OCI-LY7 (cell line): ENCODE measurements at regions not wholly inside any gene's neighbourhood (a gene's known extent, or its start where the extent isn't known, plus 50 kb on each side); places are given as distances from the start of the nearest gene placed in this dataset.

Experiments used
- BruUV-seq: library from RNA; stranded (reverse); fragments of 400-500 nt; replicated peaks from 2 replicates; lab custom pipeline; 2021; lab: Mats Ljungman, UMichigan
- CTCF ChIA-PET: fragments of 300-600 bp; sonication (Branson Sonifier 250); formaldehyde crosslinking; loops from one replicate; lab custom pipeline; 2022; ENCODE audit warnings: antibody characterized with exemption; ENCODE audit not compliant: unreplicated experiment; lab: Charles Lee
- POLR2A ChIA-PET: fragments of 300-600 bp; sonication (Branson Sonifier 250); formaldehyde crosslinking; loops from one replicate; lab custom pipeline; 2022; ENCODE audit warnings: antibody characterized with exemption; lab: Charles Lee
- DNase-seq: peaks from one replicate; pipeline ENCODE4 v3.0.0-alpha.2; 2015; ENCODE audit warnings: low spot score
- H2AFZ ChIP-seq: fragments of 200-600 bp; sonication (generic), shearing (Covaris generic); 2 replicates; pipeline ENCODE4 v1.6.1; 2014; ENCODE audit warnings: mild to moderate bottlenecking, antibody characterized with exemption, low read length, moderate library complexity
- H3K27ac ChIP-seq: fragments of 200-600 bp; sonication (generic); 2 replicates; pipeline ENCODE4 v1.5.1; 2014; ENCODE audit warnings: mixed run types, low read depth, mild to moderate bottlenecking, moderate library complexity, low read length, inconsistent platforms; ENCODE audit not compliant: poor library complexity, severe bottlenecking
- H3K36me3 ChIP-seq: fragments of 200-600 bp; sonication (generic); 2 replicates; pipeline ENCODE4 v1.6.1; 2014; ENCODE audit warnings: mild to moderate bottlenecking, antibody characterized with exemption, low read length, moderate library complexity, mixed read lengths; ENCODE audit not compliant: insufficient read depth
- H3K4me1 ChIP-seq: fragments of 200-600 bp; sonication (generic); 2 replicates; pipeline ENCODE4 v1.5.1; 2014; ENCODE audit warnings: mild to moderate bottlenecking, low read length; ENCODE audit not compliant: insufficient read depth, poor library complexity, severe bottlenecking
- H3K4me2 ChIP-seq: fragments of 200-600 bp; sonication (generic); 2 replicates; pipeline ENCODE4 v1.6.1; 2014; ENCODE audit warnings: mild to moderate bottlenecking, low read length
- H3K4me3 ChIP-seq: fragments of 200-600 bp; sonication (generic); 2 replicates; pipeline ENCODE4 v1.5.1; 2014; ENCODE audit warnings: mild to moderate bottlenecking, low read depth, low read length; ENCODE audit not compliant: poor library complexity, severe bottlenecking
- H3K79me2 ChIP-seq: fragments of 200-600 bp; sonication (generic); 2 replicates; pipeline ENCODE4 v1.6.1; 2016; ENCODE audit warnings: low read depth, mild to moderate bottlenecking, low read length, moderate library complexity, mixed read lengths; ENCODE audit not compliant: insufficient read depth
- H3K9me2 ChIP-seq: fragments of 200-600 bp; sonication (generic); 2 replicates; pipeline ENCODE4 v1.6.1; 2016; ENCODE audit warnings: mild to moderate bottlenecking, low read length, mixed read lengths; ENCODE audit not compliant: insufficient read depth
- H3K9me3 ChIP-seq: fragments of 200-600 bp; sonication (generic); 2 replicates; pipeline ENCODE4 v1.6.1; 2014; ENCODE audit warnings: mild to moderate bottlenecking, mixed run types, low read length, mixed read lengths
- H4K20me1 ChIP-seq: fragments of 200-600 bp; sonication (generic); 2 replicates; pipeline ENCODE4 v1.6.1; 2014; ENCODE audit warnings: mild to moderate bottlenecking, antibody characterized with exemption, low read length, moderate library complexity, mixed read lengths; ENCODE audit not compliant: insufficient read depth
- CTCF ChIP-seq: fragments of 200-600 bp; sonication (generic); conservative IDR thresholded peaks from 2 replicates; pipeline ENCODE4 v1.5.1; 2014; ENCODE audit warnings: mild to moderate bottlenecking, antibody characterized with exemption, low read length, moderate library complexity, mixed read lengths
- EZH2phosphoT487 ChIP-seq: fragments of 200-600 bp; sonication (generic); IDR thresholded peaks from 2 replicates; pipeline ENCODE4 v1.6.1; 2018; ENCODE audit warnings: low read depth, borderline replicate concordance, mild to moderate bottlenecking, mixed run types, antibody characterized with exemption, low read length, moderate library complexity, mixed read lengths
- intact Hi-C: fragments of 100-400 bp; cut with micrococcal nuclease; formaldehyde crosslinking; loops from one replicate; pipeline ENCODE4 v1.10.0; 2022; ENCODE audit not compliant: unreplicated experiment

GRCh38 chr10:3422282-3422681 lies 249.7 kb upstream of the PITRM1 start:
- no peaks in the 10 kb centered on the region for H3K9me2 ChIP-seq
- TF ChIP-seq CTCF (no peak), EZH2phosphoT487 (no peak)
- CTCF ChIA-PET: no interaction called here
- BruUV-seq: no TSS peak
- no peaks in the 10 kb centered on the region for H3K79me2 ChIP-seq
- no peak overlapping the region for H3K27ac ChIP-seq
- no peak overlapping the region for H3K4me2 ChIP-seq
- no peaks in the 10 kb centered on the region for H3K36me3 ChIP-seq
- H3K4me3 ChIP-seq: no peak overlapping the region
- DNase-seq: no peak
- H3K4me1 ChIP-seq: no peaks in the 10 kb centered on the region
- no peaks in the 10 kb centered on the region for H3K9me3 ChIP-seq
- H4K20me1 ChIP-seq: no peaks in the 10 kb centered on the region
- H2AFZ ChIP-seq: no peak overlapping the region
- intact Hi-C loops: no loop called here
- POLR2A ChIA-PET: no interaction called here

- no TSS peak for BruUV-seq
- H3K4me2 ChIP-seq: no peak overlapping the region
- CTCF ChIA-PET: no interaction called here
Observed at GRCh38 chr10:3421537-3422257, 249.1 kb upstream of the PITRM1 start.

More at GRCh38 chr10:3421537-3422257, 249.1 kb upstream of the PITRM1 start:
- Histone ChIP-seq H3K36me3 (no peaks in the 10 kb centered on the region), H3K9me2 (no peaks in the 10 kb centered on the region), H4K20me1 (no peaks in the 10 kb centered on the region), H3K4me3 (no peak overlapping the region), H3K4me1 (no peaks in the 10 kb centered on the region), H2AFZ (no peak overlapping the region), H3K79me2 (no peaks in the 10 kb centered on the region), H3K27ac (no peak overlapping the region), H3K9me3 (no peaks in the 10 kb centered on the region)
- POLR2A ChIA-PET: no interaction called here
- no peak for DNase-seq
- no peak for TF ChIP-seq CTCF
- TF ChIP-seq EZH2phosphoT487: no peak
- intact Hi-C loops: no loop called here
